Fibroblast of pulmonary artery (primary cell): ENCODE measurements at regions not wholly inside any gene's neighbourhood (a gene's known extent, or its start where the extent isn't known, plus 50 kb on each side); places are given as distances from the start of the nearest gene placed in this dataset.

ENCODE experiments used
- DNase-seq: peaks from one replicate; pipeline ENCODE4 v3.0.0-alpha.2; 2010; ENCODE audit warnings: low read depth
- H3K4me3 ChIP-seq: replicated peaks from 2 replicates; pipeline ENCODE4 v1.5.1; 2011; ENCODE audit warnings: low read depth, mild to moderate bottlenecking, control low read depth, low read length, moderate library complexity
- TF ChIP-seq, protein P1 (sequence below): IDR thresholded peaks from 2 replicates; pipeline ENCODE4 v1.5.1; 2011; ENCODE audit warnings: mild to moderate bottlenecking, control low read depth, low read length, inconsistent platforms; ENCODE audit errors: missing control alignments

DNA sequence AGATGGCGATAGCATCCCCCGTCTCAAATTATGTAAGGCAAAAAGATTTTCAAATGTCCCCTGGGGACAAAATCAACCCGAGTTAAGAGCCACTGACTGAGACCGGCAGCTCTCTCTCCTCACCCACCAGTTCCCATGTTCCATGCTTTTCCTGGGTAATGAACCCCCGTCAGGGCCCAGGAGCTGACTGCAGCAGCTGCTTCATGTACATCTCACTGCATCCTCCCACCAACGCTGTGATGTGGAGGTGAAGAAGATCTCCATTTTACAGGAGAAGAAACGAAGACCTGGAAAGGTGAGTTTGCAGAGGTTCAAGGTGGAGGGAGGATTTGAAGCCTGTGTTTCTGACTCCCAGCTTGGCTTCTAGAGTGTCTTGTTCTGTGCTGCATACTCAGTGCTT, 481.1 kb downstream of the MIAT start:
- no peak overlapping the region for H3K4me3 ChIP-seq
- TF ChIP-seq, protein P1, sequence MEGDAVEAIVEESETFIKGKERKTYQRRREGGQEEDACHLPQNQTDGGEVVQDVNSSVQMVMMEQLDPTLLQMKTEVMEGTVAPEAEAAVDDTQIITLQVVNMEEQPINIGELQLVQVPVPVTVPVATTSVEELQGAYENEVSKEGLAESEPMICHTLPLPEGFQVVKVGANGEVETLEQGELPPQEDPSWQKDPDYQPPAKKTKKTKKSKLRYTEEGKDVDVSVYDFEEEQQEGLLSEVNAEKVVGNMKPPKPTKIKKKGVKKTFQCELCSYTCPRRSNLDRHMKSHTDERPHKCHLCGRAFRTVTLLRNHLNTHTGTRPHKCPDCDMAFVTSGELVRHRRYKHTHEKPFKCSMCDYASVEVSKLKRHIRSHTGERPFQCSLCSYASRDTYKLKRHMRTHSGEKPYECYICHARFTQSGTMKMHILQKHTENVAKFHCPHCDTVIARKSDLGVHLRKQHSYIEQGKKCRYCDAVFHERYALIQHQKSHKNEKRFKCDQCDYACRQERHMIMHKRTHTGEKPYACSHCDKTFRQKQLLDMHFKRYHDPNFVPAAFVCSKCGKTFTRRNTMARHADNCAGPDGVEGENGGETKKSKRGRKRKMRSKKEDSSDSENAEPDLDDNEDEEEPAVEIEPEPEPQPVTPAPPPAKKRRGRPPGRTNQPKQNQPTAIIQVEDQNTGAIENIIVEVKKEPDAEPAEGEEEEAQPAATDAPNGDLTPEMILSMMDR = no peak
- no peak for DNase-seq

DNA sequence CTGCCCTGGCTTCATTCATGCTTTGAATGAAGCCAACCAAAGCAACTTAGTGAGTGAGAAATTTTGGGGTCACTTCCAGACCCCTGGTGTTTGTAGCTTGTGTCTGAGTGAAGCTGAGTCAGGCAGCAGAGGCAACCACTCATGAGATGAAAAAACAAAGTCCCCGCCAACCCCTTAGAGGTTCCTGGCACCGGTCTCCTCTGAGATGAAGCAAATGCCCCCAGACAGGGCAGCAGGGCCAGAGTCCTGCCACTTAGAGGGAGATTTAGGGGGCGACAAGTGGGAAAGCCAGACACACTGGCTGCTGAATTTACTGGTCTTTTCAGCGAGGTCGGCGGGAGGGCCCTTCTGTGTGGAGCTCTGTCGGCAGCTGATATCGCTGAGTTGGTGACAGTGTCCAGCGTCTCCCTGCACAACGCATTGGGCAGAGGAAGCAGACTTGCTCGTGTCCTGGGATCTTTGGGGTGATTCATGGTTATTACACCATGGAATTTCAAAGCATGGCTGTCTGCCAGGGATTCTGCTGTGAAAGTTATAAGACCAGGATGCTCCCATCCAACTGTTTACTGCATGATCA, 482.6 kb downstream of the MIAT start:
- H3K4me3 ChIP-seq = no peak overlapping the region
- TF ChIP-seq, protein P1 = no peak
- DNase-seq = peak; percentile 88

DNA sequence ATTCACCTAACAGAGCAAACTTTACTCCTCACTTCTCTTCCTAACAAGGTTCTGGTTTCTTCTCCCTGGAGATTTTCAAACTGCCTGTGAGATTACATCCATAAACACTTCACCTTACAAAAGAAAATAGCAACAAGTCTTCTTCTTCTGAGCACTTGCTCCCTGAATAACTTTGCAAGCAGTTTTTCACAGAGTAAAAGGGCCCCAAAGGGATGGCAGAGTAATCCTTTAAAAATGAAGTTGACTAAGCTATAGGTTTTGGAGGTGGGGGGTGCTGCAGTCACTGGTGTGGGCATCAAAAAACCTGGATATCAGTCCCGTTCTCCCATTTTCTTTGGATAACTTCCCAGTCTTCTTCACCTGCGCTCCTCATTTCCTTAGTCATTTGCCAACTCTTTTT, 484.9 kb downstream of the MIAT start:
- H3K4me3 ChIP-seq = no peak overlapping the region
- no peak for DNase-seq
- TF ChIP-seq, protein P1 = no peak

DNA sequence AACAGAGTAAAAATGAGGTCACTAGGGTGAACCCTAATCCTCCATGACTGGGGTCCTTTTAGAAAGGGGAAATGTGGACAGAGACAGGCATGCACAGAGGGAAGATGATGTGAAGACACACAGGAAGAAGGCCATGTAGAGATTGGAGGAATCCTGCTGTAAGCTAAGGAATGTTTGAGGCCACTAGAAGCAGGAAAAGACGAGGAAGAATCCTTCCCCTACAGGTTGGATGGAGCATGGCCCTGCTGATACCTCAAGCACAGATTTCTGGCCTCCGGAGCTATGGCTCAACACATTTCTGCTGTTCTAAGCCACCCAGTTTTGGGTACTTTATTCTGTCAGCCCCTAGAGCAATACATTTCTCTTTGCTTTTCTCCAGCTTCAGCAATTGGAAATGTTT, 486.9 kb downstream of the MIAT start:
- DNase-seq = no peak
- TF ChIP-seq, protein P1 = peak; percentile 1
- no peak overlapping the region for H3K4me3 ChIP-seq

DNA sequence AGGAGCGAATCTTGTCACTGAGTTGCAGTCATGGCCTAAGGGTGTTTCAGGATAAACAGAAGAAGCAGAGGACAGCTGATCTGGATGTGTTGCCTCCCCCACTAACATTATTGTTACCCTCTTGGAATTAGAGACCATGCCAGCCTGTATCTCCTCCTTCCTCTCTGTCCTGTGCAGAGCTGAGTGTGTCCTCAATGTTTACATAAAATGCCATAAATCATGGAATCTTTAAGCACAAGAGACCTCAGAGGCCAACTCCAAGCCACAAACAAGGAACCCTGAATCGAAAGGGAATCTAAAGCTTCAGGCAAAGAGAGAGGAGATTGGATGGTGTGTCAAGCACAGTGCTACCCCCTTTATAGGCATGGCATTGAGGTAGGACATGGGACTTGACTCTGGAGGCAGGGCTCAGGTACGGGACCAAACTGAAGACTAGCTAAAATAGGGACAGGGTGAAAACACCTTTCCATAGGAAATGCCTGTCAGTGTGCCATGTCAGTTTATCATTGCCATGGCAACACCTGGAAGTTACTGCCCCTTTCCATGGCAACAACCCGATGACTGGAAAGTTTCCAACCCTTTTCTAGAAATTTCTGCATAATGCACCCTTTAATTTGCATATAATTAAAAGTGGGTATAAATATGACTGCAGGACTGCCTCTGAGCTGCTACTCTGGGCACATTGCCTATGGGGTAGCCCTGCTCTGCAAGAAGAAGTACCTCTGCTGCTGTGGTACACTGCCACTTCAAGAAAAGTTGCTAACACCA, 489.7 kb downstream of the MIAT start:
- DNase-seq = no peak
- H3K4me3 ChIP-seq = no peak overlapping the region
- TF ChIP-seq, protein P1 = no peak

DNA sequence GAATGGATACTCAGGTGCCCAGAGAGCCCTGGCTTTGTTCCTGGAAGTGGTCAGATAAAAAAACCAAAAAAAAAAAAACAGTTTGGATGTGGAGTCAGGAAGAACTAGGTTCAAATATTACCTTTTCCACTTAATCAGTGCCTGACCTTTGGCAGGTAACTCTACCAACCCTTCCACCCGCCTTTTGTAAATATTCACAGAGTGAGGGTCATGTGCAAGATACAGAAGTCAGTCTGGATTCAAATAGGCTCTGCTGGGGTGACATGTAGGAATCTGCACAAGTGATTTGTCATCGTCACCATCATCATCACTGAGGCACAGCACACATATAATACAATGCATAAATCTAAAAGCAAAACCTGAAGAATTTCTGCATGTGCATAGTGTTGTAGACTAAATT, 490.7 kb downstream of the MIAT start:
- DNase-seq = no peak
- TF ChIP-seq, protein P1 = no peak
- no peak overlapping the region for H3K4me3 ChIP-seq
